OCI-M2 (cell line): ENCODE measurements at regions not wholly inside any gene's neighbourhood (a gene's known extent, or its start where the extent isn't known, plus 50 kb on each side); places are given as distances from the start of the nearest gene placed in this dataset.
"Not testable (repeated sequence)": the region's sequence is repeated elsewhere in the genome, so short reads cannot be mapped to it uniquely, and the experiment has no call there.

Source experiments
- DNase-seq: peaks from one replicate; lab custom pipeline; 2025; ENCODE audit not compliant: unreplicated experiment; lab: John Stamatoyannopoulos, UW

DNA sequence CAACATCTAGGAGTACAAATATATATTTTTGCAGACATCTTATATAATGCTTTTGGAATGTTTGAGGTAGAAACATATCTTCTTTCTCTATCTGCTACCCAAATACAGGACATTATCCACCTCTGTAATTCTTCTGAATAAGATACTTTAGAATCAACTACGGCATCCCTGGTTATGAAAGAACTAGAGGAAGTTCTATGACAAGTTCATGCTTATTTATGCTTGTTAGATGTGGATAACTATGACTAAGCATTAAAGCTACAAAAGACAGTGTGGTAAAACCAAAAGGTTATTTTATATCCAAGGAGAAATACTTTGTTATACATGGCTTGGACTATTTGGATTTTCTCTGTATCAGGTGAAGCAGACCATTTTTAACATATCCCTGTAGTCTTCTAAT lies 894.0 kb downstream of the KCNT2 start:
- no peak for DNase-seq

DNA sequence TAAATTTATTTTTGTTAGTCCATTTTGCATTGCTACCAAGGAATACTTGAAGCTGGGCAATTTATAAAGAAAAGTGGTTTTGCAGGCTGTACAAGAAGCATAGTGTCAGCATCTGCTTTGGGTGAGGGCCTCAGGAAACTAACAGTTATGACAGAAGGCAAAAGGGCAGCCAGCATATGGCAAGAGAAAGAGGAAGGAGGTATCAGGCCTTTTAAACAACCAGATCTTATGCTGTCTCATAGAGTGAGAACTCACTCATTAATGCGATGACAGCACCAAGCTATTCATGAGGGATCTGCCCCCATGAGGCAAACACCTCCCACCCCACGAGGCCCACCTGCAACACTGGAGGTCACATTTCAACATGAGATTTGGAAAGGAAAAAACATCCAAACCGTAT lies 898.4 kb downstream of the KCNT2 start:
- no peak for DNase-seq

DNA sequence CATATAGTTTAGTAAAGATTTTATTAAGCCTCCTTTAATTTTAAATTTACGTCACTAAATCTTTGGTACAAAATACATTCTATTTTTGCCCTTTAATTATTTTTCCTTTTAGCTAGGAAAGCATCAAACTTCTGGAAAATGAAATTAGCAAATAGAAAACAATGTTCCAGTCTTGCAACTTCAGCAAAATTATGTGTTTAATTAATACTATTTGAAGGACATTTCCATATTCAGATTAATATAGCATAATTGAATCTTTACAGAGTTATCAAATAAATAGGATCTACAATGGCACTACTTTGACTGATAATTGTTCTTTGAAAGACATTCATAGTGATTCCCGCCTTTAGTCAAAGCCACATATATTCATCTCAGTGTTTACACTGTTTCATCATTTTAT lies 904.2 kb downstream of the KCNT2 start:
- no peak for DNase-seq

DNA sequence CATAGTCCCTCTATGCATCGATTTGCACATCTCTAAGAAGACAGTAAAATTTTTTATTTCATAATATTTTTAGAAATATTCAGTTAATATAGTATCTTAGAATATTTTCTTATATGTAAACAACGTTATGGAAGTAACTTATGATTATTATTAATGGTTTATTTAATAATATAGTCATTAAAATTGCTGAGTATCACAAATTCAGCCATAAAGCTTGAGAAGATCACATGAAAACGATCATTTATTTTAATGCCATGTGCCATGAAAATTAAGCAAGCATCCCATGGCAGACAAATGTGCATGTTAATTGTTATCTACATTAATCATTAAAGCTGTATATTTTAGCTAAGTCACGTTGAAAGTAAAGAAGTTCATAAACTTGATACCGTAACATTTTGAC lies 907.1 kb downstream of the KCNT2 start:
- no peak for DNase-seq

DNA sequence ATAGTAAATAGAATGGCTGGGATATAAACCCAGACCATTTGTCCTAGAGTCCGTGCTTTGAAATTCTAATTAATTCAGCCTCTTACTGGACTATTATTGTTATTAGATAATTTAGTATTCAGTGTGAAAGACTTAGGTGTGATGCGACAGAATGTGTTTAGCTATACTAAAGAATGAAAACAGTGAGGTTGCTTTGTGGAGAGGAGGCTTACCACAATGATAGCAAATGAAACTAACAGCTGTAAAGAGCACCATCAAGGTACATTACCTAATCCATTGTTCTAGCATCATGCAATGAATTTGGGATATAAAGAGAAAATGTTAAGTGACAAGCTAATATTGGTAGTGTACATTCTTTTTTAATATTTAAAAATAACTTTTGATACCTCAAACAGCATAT lies 911.1 kb downstream of the KCNT2 start:
- no peak for DNase-seq

DNA sequence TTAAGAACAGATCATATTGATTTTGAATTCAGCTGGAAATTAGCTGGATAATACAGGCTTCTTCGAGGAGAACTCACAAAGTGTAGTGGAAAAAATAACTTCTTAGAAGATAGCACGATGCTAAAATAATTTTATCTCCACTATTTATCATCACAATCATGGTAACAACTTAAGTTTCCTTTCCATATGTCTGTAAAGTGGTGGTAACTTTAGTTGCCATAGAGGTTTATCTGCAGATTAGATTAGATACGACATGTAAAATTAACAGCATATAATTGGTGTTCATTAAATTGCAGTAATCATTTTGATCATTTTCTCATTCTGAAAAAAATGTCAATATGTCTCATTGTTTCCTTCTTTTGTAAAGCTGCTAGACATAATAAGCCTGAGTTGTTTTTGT lies 921.5 kb downstream of the KCNT2 start:
- no peak for DNase-seq

DNA sequence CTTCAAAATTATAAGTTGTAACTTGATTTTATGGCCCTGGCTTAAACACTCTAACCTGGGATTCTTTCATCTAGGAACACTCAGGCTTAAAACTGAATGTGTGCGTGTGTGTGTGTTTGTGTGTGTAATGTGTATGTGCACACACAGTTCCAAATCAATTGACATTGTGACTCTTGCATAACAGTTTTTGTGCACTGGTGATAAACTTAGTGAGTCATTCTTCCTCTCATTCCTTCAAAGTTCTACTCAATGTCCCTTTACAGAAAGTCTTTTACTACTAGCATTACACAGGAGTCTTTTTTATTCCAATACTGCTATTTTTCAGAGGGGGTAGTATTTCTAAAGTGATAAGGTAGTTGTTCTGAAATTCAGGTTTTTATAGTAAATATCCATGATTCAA lies 943.6 kb downstream of the KCNT2 start:
- no peak for DNase-seq

DNA sequence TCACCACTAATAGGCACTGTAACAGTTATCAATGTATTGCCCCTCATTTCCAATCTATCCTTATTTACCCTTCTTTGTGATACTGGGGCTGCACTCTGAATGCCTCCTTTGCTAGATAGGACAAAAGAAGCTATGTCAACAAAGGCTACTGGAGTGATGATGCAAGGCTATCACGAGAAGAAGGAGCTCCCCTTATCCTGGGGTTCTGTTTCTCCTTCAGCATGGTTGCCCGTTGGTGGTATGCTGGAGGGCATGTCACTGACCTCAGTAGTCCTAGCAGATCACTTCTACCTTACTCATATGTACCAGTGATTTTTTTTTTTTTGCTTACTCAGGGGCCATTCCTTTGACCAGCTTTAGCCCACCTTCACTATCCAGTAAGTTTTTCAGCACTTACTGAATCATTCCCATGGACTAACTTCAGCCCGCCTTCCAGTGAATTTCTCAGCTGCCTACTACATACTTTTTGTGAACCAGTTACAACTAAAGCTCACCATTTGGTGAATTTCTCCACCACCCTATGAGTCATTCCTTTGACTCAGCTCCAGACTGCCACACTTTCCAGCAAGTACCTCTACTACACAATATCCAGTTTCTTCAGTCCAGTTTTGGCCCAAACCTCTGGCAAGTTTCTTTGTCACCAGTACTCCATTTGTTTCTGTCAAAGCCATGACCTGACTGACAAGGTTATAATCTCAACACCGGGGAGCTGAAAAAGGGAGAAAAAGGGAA lies 944.5 kb downstream of the KCNT2 start:
- DNase-seq: no peak

DNA sequence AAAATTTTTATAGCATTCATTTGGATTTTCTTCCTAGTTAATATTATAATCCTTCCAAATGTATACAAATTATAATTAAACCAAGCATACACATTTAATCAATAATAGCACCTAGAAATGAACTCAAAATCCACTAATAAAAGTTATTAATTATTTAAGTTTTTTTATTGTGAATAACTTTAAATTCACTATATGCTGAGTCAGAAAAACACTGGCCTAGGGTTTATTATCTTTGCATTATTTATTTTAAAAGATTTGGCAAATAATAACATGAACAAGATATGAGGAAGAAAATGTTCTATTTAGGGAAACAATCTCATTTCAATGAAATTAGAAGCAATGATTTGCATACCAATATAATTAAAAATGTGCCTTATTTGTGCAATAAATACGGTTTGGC lies 951.5 kb downstream of the KCNT2 start:
- no peak for DNase-seq

DNA sequence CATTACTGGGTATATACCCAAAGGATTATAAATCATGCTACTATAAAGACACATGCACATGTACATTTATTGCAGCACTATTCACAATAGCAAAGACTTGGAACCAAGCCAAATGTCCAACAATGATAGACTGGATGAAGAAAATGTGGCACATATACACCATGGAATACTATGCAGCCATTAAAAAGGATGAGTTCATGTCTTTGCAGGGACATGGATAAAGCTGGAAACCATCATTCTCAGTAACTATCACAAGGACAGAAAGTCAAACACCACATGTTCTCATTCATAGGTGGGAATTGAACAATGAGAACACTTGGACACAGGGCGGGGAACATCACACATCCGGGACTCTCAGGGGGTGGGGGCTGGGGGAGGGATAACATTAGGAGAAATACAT lies 959.4 kb downstream of the KCNT2 start:
- DNase-seq: not testable (repeated sequence)

DNA sequence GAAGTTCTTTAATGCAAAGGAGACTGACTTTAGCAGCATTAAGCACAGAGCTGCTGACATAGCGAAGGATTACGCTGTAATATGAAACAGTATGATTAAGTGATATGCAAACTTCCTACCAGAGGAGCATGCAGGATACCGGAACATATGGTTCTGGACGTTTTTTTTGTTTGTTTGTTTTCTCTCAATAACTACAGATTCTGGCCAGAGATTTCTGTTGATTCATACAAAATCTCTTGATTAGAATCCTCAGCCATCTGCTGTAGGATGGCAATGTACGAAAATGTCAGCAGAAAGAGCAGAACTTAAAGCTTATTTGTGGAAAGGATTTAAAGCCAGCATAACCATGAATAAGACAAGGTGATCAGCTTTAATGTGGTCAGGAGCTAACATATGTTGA lies 970.7 kb downstream of the KCNT2 start:
- DNase-seq: no peak

DNA sequence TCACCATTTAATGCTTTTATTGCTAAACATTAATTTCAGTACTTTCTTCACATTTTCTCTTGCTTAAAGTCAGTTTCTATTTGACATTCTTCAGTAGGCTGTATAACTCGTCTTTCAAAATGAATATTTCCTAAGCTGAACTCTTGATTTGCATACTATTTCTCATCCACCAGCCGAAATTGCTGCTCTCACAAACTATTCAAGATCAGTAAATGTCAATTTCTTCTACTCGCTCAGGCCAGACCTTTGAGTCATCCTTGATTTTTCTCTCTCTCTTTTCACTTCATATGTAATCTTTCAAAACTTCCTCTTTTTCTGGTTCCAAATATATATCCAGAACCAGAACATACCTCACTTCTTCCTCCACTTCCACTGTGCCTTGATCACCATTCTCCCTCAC lies 990.0 kb downstream of the KCNT2 start:
- DNase-seq: no peak

DNA sequence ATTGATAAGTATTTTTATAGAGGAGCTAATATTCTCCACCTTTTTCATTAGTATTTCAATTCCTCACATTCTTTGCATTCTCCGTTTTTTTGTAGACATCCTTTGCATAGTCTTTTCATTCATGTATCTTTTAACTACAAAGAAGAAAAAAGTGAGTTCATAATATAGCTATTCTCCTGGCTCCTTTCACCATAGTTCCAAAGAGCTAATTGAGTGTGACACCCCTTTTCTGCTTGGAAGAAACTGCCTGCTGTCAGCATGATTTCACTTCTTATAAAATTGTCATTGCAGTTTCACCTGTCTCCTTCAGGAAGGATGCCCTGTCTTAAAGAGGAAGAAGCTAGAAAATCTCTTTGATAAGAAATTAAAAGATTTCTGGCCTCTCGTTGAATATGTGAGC lies 991.1 kb downstream of the KCNT2 start:
- DNase-seq: no peak

DNA sequence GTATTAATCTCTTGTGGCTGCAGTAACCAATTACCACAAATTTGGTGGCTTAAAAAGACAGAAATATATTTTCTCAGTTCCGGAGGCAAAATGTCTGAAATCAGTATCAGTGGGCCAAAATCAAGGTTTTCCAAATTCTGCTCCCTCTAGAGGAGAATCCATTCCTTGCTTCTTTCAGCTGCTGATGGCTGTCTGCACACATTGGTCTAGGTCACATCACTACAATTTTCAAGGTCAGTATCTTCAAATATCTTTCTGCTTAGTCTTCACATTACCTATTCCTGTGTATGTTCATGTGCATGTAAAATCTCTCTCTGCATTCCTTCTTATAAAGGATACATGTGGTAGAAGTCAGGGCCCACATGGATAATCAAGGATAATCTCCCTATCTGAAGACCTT lies 999.4 kb downstream of the KCNT2 start:
- DNase-seq: no peak

DNA sequence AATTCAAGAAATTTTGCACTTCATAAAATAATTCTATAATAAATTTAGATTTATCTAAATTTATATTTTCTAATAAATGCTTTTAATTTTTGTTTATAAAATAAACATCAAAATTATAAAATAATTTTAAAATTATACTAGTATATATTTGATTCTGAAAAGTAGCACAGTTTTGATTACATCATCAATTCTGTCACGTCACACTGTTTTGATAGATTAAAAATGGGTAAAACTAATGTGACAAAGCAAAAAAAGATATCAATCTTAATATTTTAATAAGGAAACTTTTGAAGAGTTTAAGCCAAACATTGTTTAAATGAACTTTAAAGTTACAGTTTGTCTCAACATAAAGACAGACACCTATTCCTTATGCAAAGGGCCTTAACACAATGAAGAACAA lies 1001.8 kb downstream of the KCNT2 start:
- DNase-seq: no peak

DNA sequence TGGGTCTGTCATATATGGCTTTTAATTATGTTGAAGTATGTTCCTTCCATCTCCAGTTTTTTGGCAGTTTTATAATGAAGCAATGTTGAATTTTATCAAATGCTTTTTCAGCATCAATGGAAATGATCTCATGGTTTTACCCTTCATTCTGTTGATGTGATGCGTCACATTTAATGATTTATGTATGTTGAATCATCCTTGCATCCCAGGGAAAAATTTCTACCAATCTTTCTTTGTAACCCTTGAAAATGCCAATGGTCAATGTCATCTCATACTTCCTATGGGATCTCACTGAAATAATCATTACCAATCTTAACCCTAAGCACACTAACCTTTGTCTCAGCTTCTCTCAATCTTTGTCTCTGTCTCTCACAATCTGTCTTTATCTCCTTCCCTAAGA lies 1004.0 kb downstream of the KCNT2 start:
- no peak for DNase-seq

DNA sequence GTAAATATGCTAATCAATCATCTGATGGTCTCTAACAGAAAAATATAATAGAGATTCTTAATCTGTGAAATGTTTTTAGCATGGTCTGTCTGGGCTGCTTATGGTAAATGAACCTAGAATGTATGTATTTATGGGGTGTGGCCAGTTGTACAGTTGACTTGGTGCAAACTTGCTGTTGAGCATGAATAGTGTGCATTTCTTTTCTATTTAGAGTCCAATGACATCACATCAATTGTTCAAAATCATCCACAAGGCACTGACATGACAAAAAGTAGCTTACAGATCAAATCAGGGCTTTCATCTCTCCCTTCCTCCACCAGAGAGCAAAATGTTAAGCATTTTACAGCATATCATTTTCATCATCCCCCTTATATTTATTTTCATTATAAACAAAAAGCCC lies 1010.3 kb downstream of the KCNT2 start:
- no peak for DNase-seq

DNA sequence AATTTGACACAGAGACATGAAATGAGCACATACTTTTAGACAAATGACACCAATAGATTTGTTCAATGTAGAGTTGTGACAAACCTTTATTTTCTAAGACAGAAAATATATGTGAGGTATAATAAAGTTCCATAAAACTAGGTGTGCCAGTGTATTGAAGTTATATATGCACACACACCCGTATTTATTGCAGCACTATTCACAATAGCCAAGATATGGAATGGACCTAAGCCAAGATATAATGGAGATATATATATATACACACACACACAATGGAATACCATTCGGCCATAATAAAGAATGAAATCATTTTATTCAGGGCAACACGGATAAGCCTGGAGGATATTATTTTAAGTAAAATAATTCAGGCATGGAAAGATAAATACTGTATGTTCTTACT lies 1013.5 kb downstream of the KCNT2 start:
- no peak for DNase-seq

DNA sequence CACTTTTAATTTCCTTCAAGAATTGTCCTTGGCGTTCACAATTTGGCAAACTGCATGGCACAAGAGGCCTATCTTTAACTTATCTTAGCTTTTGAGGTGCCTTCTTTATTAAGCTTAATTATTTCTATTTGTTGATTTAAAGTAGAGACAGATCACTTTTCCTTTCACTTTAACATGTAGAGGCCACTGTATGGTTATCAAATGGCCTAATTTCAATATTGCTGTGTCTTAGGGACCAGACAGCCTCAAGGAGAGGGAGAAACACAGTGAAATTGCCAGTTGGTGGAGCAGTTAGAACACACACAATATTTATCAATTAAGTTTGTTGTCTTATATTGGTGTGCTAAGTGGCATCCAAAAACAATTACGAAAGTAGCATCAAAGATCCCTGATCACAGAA lies 1013.9 kb downstream of the KCNT2 start:
- no peak for DNase-seq

DNA sequence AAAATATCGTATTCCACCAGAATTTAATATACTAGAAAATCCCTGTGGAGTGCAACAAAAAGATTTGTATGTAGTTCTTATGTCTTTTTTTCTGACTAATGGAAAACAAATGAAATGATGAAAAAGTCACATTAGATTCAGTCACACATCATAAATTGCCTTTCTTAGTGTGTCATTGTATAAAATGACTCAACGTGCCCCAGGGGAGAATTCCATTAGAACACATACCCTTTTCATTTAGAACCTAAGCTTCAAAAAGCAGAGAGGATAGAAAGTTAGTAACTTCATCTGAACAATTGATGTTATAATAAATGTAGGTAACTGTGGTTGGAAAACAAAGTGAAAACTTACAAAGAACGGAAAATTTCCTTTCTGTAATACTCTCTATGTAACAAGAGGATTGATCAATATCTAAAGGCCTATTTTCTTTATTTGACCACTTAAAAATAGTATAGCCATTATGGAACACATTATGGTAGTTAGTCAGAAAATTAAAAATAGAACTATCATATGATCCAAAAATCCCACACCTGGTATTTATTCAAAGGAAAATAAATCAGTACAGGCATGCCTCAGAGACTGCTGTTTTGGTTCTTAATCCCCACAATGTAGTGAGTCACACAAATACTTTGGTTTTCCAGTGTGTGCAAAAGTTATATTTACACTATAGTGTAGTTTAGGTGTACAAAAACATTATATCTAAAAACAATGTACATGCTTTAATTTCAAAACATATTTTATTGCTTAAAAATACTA lies 1016.1 kb downstream of the KCNT2 start:
- DNase-seq: no peak

DNA sequence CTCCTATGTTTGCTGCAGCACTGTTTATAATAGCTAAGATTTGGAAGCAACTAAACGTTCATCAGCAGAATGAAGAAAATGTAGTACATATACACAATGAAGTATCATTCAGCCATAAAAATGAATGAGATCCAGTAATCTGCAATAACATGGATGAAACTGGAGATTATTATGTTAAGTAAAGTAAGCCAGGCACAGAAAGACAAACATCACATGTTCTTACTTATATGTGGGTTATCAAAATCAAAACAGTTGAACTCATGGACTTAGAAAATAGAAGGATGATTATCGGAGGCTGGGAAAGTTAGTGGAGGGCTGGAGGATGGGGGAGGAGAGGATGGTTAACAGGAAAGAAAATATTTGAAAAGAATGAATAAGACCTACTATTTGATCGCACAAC lies 1017.6 kb downstream of the KCNT2 start:
- DNase-seq: no peak

DNA sequence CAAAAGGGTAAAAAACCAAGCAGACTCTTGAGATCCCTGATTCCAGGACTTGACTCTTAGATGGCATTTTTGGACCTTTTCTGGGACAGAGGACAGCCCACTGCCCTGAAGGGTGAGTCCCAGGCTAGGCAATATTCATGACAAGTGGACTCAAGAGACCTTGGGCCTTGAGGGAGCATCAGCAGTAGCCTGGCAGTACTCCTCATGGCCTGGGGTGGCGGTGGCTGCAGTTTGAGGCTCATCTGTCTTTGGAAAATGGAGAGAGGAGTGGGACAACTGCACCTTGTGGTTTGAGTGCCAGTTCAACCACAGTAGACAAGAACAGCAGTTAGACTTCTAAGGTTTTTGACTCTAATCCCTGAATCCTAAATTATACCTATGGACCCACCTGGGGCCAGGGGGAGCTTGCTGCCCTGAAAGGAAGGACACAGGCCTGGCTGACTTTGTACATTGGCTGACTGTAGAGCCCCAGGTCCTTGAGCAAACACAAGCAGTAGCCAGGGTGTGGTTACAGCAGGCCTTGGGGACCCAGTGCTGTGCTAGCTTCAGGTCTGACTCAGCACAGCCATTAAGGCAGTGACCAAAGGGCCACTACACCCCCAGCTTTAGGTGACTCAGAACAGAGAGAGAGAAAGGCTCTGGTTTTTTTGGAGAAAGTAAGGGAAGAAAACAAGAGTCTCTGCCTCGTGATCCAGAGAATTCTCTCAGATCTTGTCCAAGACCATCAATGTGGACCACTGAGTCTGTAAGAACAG lies 1023.2 kb downstream of the KCNT2 start:
- no peak for DNase-seq
